ENCODE measurements at regions not wholly inside any gene's neighbourhood (a gene's known extent, or its start where the extent isn't known, plus 50 kb on each side); places are given as distances from the start of the nearest gene placed in this dataset.

- CTCF ChIA-PET, result no interaction called here
- H3K4me1 Mint-ChIP-seq, result peaks cover 12% of the 10 kb centered on the region
- no peak for DNase-seq
- no peak overlapping the region for H3K27ac Mint-ChIP-seq
- no peaks in the 10 kb centered on the region for H3K36me3 Mint-ChIP-seq
- H3K9me3 Mint-ChIP-seq, result peaks cover 9% of the 10 kb centered on the region
- H3K27me3 Mint-ChIP-seq, result peaks cover 8% of the 10 kb centered on the region
- H3K4me3 Mint-ChIP-seq, result no peak overlapping the region
Measured at GRCh38 chr1:93746021-93746812, 64.6 kb upstream of the BCAR3 start.

- Mint-ChIP-seq H3K4me1 (peaks cover 6% of the 10 kb centered on the region), H3K27ac (no peak overlapping the region), H3K27me3 (peaks cover 4% of the 10 kb centered on the region), H3K4me3 (no peak overlapping the region), H3K9me3 (peaks cover 9% of the 10 kb centered on the region), H3K36me3 (no peaks in the 10 kb centered on the region)
- CTCF ChIA-PET, result no interaction called here
- no peak for DNase-seq
Measured at GRCh38 chr1:93744299-93744988, 62.8 kb upstream of the BCAR3 start.

GRCh38 chr1:93743465-93743864 is 61.8 kb upstream of the BCAR3 start:
- Mint-ChIP-seq H3K9me3 (peaks cover 9% of the 10 kb centered on the region), H3K4me3 (no peak overlapping the region), H3K27ac (no peak overlapping the region), H3K36me3 (no peaks in the 10 kb centered on the region), H3K4me1 (peaks cover 6% of the 10 kb centered on the region), H3K27me3 (peaks cover 4% of the 10 kb centered on the region)
- CTCF ChIA-PET, result no interaction called here
- no peak for DNase-seq

GRCh38 chr1:93740601-93741031 is 59.0 kb upstream of the BCAR3 start:
- Mint-ChIP-seq H3K36me3 (no peaks in the 10 kb centered on the region), H3K4me3 (no peak overlapping the region), H3K4me1 (peaks cover 6% of the 10 kb centered on the region), H3K27ac (no peak overlapping the region), H3K9me3 (no peaks in the 10 kb centered on the region), H3K27me3 (no peaks in the 10 kb centered on the region)
- CTCF ChIA-PET, result interaction anchor here (0.8 kb wide), 1 partner anchor 74 kb away, joined by 3 read pairs; no protein-coding TSS in a partner anchor
- no peak for DNase-seq

- H3K36me3 Mint-ChIP-seq, result no peaks in the 10 kb centered on the region
- no peak overlapping the region for H3K27ac Mint-ChIP-seq
- H3K9me3 Mint-ChIP-seq, result no peaks in the 10 kb centered on the region
- no peaks in the 10 kb centered on the region for H3K27me3 Mint-ChIP-seq
- CTCF ChIA-PET, result interaction anchor here (0.8 kb wide), 1 partner anchor 73 kb away, joined by 3 read pairs; no protein-coding TSS in a partner anchor
- no peak overlapping the region for H3K4me3 Mint-ChIP-seq
- DNase-seq, result no peak
- peaks cover 6% of the 10 kb centered on the region for H3K4me1 Mint-ChIP-seq
Measured at GRCh38 chr1:93740157-93740556, 58.5 kb upstream of the BCAR3 start.

- CTCF ChIA-PET, result no interaction called here
- no peaks in the 10 kb centered on the region for H3K9me3 Mint-ChIP-seq
- peaks cover under 1% of the 10 kb centered on the region for H3K4me1 Mint-ChIP-seq
- no peaks in the 10 kb centered on the region for H3K27me3 Mint-ChIP-seq
- no peak overlapping the region for H3K27ac Mint-ChIP-seq
- no peak overlapping the region for H3K4me3 Mint-ChIP-seq
- no peak for DNase-seq
- H3K36me3 Mint-ChIP-seq, result no peaks in the 10 kb centered on the region
Measured at GRCh38 chr1:93739472-93739871, 57.8 kb upstream of the BCAR3 start.

- DNase-seq, result no peak
- Mint-ChIP-seq H3K4me3 (no peak overlapping the region), H3K9me3 (no peaks in the 10 kb centered on the region), H3K27me3 (no peaks in the 10 kb centered on the region), H3K36me3 (no peaks in the 10 kb centered on the region), H3K27ac (no peak overlapping the region), H3K4me1 (no peaks in the 10 kb centered on the region)
- CTCF ChIA-PET, result no interaction called here
Measured at GRCh38 chr1:93738926-93739325, 57.3 kb upstream of the BCAR3 start.

GRCh38 chr1:93738075-93738622 is 56.5 kb upstream of the BCAR3 start:
- Mint-ChIP-seq H3K9me3 (no peaks in the 10 kb centered on the region), H3K27ac (no peak overlapping the region), H3K27me3 (peaks cover 3% of the 10 kb centered on the region), H3K4me3 (no peak overlapping the region), H3K4me1 (no peaks in the 10 kb centered on the region), H3K36me3 (no peaks in the 10 kb centered on the region)
- DNase-seq, result no peak
- CTCF ChIA-PET, result no interaction called here

GRCh38 chr1:93735722-93736121 is 54.1 kb upstream of the BCAR3 start:
- no peak for DNase-seq
- H3K4me3 Mint-ChIP-seq, result no peak overlapping the region
- no peaks in the 10 kb centered on the region for H3K36me3 Mint-ChIP-seq
- CTCF ChIA-PET, result no interaction called here
- no peaks in the 10 kb centered on the region for H3K9me3 Mint-ChIP-seq
- no peaks in the 10 kb centered on the region for H3K4me1 Mint-ChIP-seq
- H3K27ac Mint-ChIP-seq, result no peak overlapping the region
- peaks cover 4% of the 10 kb centered on the region for H3K27me3 Mint-ChIP-seq

GRCh38 chr1:93734999-93735398 is 53.4 kb upstream of the BCAR3 start:
- H3K27me3 Mint-ChIP-seq, result peaks cover 4% of the 10 kb centered on the region
- H3K9me3 Mint-ChIP-seq, result no peaks in the 10 kb centered on the region
- DNase-seq, result no peak
- H3K27ac Mint-ChIP-seq, result no peak overlapping the region
- H3K36me3 Mint-ChIP-seq, result no peaks in the 10 kb centered on the region
- no peak overlapping the region for H3K4me3 Mint-ChIP-seq
- CTCF ChIA-PET, result no interaction called here
- no peaks in the 10 kb centered on the region for H3K4me1 Mint-ChIP-seq

- Mint-ChIP-seq H3K9me3 (no peaks in the 10 kb centered on the region), H3K4me3 (no peak overlapping the region), H3K36me3 (no peaks in the 10 kb centered on the region), H3K4me1 (no peaks in the 10 kb centered on the region), H3K27ac (no peak overlapping the region), H3K27me3 (peaks cover 4% of the 10 kb centered on the region)
- CTCF ChIA-PET, result no interaction called here
- no peak for DNase-seq
Measured at GRCh38 chr1:93733340-93733739, 51.7 kb upstream of the BCAR3 start.

GRCh38 chr1:93732514-93732913 is 50.9 kb upstream of the BCAR3 start:
- CTCF ChIA-PET, result no interaction called here

More at GRCh38 chr1:93732514-93732913, 50.9 kb upstream of the BCAR3 start:
- Mint-ChIP-seq H3K4me1 (no peaks in the 10 kb centered on the region), H3K36me3 (no peaks in the 10 kb centered on the region), H3K4me3 (no peak overlapping the region), H3K27ac (no peak overlapping the region), H3K27me3 (peaks cover 4% of the 10 kb centered on the region), H3K9me3 (no peaks in the 10 kb centered on the region)
- no peak for DNase-seq
